ENCODE measurements at regions not wholly inside any gene's neighbourhood (a gene's known extent, or its start where the extent isn't known, plus 50 kb on each side); places are given as distances from the start of the nearest gene placed in this dataset.

GRCh38 chr16:66159987-66160386, 206.5 kb upstream of the CDH5 start:
- ChIA-PET POLR2A (no interaction called here), CTCF (no interaction called here)

GRCh38 chr16:66156538-66156937, 210.0 kb upstream of the CDH5 start:
- ChIA-PET POLR2A (no interaction called here), CTCF (no interaction called here)

GRCh38 chr16:66155933-66156332, 210.6 kb upstream of the CDH5 start:
- CTCF ChIA-PET: no interaction called here

GRCh38 chr16:66154801-66155200, 211.7 kb upstream of the CDH5 start:
- CTCF ChIA-PET: no interaction called here
- POLR2A ChIA-PET: no interaction called here

More at GRCh38 chr16:66155933-66156332, 210.6 kb upstream of the CDH5 start:
- POLR2A ChIA-PET: no interaction called here

GRCh38 chr16:66152823-66153393, 213.6 kb upstream of the CDH5 start:
- POLR2A ChIA-PET: no interaction called here
- CTCF ChIA-PET: no interaction called here

- POLR2A ChIA-PET: no interaction called here
- CTCF ChIA-PET: no interaction called here
Observed at GRCh38 chr16:66152181-66152580, 214.3 kb upstream of the CDH5 start.

GRCh38 chr16:66150698-66151482, 215.6 kb upstream of the CDH5 start:
- ChIA-PET POLR2A (no interaction called here), CTCF (no interaction called here)

GRCh38 chr16:66147291-66147690, 219.2 kb upstream of the CDH5 start:
- POLR2A ChIA-PET: no interaction called here
- CTCF ChIA-PET: no interaction called here

GRCh38 chr16:66146798-66147197, 219.7 kb upstream of the CDH5 start:
- ChIA-PET CTCF (no interaction called here), POLR2A (no interaction called here)

- ChIA-PET POLR2A (no interaction called here), CTCF (no interaction called here)
Observed at GRCh38 chr16:66144641-66145040, 221.8 kb upstream of the CDH5 start.

- ChIA-PET CTCF (no interaction called here), POLR2A (no interaction called here)
Observed at GRCh38 chr16:66143415-66143814, 223.1 kb upstream of the CDH5 start.

GRCh38 chr16:66141885-66142284, 224.6 kb upstream of the CDH5 start:
- POLR2A ChIA-PET: no interaction called here
- CTCF ChIA-PET: no interaction called here

- POLR2A ChIA-PET: no interaction called here
- CTCF ChIA-PET: no interaction called here
Observed at GRCh38 chr16:66137853-66138252, 228.6 kb upstream of the CDH5 start.

GRCh38 chr16:66136841-66137240, 229.7 kb upstream of the CDH5 start:
- CTCF ChIA-PET: no interaction called here
- POLR2A ChIA-PET: no interaction called here

GRCh38 chr16:66135838-66136237, 230.7 kb upstream of the CDH5 start:
- ChIA-PET CTCF (no interaction called here), POLR2A (no interaction called here)

GRCh38 chr16:66135421-66135831, 231.1 kb upstream of the CDH5 start:
- CTCF ChIA-PET: no interaction called here

GRCh38 chr16:66134875-66135274, 231.6 kb upstream of the CDH5 start:
- CTCF ChIA-PET: no interaction called here
- POLR2A ChIA-PET: no interaction called here

More at GRCh38 chr16:66135421-66135831, 231.1 kb upstream of the CDH5 start:
- POLR2A ChIA-PET: no interaction called here

GRCh38 chr16:66133643-66134338, 232.7 kb upstream of the CDH5 start:
- ChIA-PET POLR2A (no interaction called here), CTCF (no interaction called here)

GRCh38 chr16:66131895-66132294, 234.6 kb upstream of the CDH5 start:
- CTCF ChIA-PET: no interaction called here

GRCh38 chr16:66131156-66131807, 235.2 kb upstream of the CDH5 start:
- POLR2A ChIA-PET: no interaction called here
- CTCF ChIA-PET: no interaction called here

More at GRCh38 chr16:66131895-66132294, 234.6 kb upstream of the CDH5 start:
- POLR2A ChIA-PET: no interaction called here

GRCh38 chr16:66130296-66130905, 236.1 kb upstream of the CDH5 start:
- POLR2A ChIA-PET: no interaction called here
- CTCF ChIA-PET: no interaction called here
